Globus pallidus (tissue), 1 donor: ENCODE measurements at regions not wholly inside any gene's neighbourhood (a gene's known extent, or its start where the extent isn't known, plus 50 kb on each side); places are given as distances from the start of the nearest gene placed in this dataset.

Experiments used
- DNase-seq: peaks from one replicate; pipeline ENCODE4 v3.0.0-alpha.2; 2015; ENCODE audit warnings: low spot score

DNA sequence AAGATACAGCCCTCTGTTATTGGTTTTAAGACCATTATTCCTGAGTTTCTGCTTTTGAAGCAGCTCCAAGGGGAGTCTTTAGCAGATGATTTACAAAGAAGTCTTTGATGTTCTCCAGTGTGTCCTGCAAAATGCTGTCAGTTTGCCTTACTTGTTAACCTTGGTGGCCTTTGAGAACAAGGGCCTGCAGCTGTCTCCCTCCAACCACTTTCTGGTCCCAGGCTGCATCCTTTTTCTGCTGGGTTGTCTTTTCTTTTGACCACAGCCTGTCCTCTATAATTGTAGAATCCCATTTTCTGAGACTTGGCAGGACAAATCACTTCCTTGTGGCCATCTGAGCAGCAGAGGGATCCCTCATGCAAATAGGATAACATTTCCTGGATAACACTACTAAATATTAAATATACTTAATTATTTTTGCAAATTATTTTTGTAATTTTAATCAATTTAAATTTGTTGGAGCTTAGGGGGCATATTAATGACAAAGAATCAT lies 281.4 kb downstream of the DMRT2 start:
- DNase-seq = no peak

DNA sequence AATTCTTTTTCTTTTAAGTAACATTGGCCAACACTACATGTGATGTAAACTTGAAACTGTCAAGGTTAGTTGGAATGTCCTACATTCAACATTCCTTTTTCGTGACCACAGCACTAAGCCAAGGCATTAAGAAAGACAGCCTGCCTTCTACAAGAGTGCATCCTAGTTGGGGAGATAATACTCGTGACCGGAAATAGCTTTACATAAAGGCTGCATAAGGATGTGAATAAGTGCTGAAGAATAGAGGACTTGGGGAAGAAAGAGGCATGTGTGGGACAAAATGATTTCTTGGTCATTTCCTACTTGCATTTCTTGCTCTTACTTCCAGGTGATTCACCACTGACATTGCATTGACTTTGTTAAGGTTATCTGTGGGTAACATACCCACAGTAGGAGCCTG lies 282.0 kb downstream of the DMRT2 start:
- no peak for DNase-seq

GRCh38 chr9:1335174-1335573 lies 285.0 kb downstream of the DMRT2 start:
- DNase-seq = no peak

GRCh38 chr9:1337169-1337568 lies 287.0 kb downstream of the DMRT2 start:
- DNase-seq = no peak

GRCh38 chr9:1340390-1340789 lies 290.2 kb downstream of the DMRT2 start:
- no peak for DNase-seq

DNA sequence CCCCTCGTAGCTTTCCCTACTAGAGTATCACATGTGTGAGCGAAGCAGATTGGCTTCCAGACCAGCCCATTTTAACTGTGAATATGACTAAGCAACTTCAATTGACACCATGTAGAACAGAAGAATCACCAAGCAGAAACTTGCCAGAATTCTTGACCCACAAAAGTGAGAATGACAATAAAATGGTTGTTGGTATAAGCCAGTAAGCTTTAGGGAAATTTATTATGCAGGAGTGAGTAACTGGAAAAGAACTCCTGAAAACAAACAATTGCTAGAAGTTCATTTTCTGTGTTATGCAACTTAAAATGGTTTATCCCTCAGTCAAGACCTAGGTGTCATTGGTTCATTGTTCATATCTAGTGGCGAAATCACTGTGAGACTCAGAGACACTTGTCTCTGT lies 303.1 kb downstream of the DMRT2 start:
- no peak for DNase-seq

DNA sequence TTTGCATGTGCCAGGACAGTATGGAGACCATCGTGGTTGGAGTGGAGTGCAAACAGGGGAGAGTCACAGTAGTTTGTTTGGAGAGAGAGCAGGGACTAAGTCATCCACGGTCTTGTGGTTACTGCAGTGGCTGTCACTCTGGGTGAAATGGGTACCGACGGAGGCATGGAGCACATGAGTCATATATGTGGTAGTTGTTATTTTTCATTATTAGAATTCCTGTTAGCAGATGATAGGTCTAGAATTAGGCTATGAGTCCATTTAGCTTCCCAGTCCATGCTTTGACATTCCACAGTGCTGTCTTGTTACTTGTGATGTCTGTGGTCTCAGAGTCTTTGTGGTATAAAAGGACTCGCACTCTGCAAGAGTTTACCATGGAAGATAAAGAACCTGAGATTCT lies 303.9 kb downstream of the DMRT2 start:
- no peak for DNase-seq

GRCh38 chr9:1354606-1355005 lies 304.4 kb downstream of the DMRT2 start:
- no peak for DNase-seq

- DNase-seq = no peak
Observed at GRCh38 chr9:1355656-1356055, 305.5 kb downstream of the DMRT2 start.

- DNase-seq = no peak
Observed at GRCh38 chr9:1362845-1363244, 312.7 kb downstream of the DMRT2 start.

DNA sequence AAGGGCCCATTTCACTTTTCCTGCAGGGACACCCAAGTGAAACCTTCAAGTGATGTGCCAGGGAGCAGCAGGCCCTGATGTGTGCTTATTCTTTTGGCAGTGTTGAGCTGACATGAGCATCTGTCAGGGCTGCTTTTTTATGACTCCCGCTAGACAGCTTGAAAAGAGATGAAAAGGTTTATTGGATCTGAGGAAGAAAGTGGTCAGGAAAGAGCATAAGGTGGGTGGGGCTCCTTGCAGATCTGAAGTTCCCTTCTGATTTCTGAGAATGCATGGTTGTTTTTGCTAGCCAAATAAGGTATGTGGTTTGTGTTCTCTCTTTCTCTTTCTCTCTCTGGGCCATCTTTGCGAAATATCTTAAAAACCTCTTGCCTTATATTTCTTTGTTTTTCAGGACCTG lies 316.1 kb downstream of the DMRT2 start:
- no peak for DNase-seq

- no peak for DNase-seq
Observed at GRCh38 chr9:1369297-1369696, 319.1 kb downstream of the DMRT2 start.

DNA sequence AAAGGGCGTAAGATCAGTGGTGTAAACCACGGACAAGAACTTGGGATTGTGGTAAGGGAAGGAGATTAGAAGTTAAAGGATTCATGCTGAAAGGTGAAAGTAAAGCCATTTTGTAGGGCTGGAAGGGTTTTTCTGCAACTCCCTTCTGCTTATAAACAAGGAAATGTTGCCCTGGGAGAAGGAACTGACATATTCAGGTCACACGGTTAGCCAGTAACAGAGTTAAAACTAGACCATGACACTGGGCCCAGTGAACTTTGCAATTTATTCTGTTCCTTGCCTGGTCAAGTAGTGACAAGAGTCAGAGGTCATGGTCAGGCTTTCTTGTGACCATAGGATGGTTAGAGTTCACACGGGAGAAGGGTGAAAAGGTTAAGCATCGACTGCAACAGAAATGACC lies 323.3 kb downstream of the DMRT2 start:
- no peak for DNase-seq

DNA sequence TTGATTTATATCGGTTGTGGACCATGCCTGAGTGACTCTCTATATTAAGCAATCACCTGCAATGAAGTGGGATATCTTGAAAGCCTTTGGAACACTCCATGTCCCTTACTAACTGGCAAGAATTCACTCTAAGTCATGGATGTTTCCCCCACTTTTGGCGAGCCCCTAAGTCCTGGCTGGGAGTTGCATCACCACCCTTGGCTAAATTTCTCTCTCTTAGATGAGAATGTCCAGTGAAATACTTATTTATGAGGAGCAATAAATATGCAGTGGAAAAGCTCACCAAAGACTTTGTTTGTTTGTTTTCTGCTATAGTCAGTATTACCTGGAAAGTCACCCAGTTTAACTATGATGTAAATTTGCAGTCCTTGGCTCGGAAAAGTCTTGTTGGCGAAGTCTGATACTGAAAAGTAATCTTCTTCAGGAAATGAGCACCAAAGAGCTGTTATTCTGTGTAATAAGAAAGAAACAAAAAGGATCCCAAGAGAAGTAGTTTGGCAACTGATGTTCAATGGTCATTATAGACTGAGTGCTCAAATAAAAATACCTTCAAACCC lies 333.8 kb downstream of the DMRT2 start:
- no peak for DNase-seq

DNA sequence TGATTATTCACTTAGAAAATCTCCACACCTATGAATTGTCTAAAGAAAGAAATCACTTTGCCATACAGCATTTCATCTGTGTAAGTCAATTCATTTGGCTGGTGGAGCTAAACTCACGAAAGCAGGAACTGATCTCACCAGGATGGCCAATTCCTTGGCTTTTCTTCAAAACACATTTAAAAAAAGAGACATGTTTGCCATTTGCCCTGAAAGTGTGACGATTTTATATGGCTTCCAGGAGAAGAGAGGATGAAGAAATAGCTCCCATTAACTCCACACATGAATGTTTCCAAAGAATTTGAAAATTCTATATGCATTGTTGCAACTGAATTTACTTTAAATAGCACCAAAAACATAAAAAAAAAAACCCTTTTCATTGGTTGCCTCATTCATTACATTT lies 334.7 kb downstream of the DMRT2 start:
- no peak for DNase-seq

GRCh38 chr9:1386420-1386819 lies 336.3 kb downstream of the DMRT2 start:
- DNase-seq = no peak

DNA sequence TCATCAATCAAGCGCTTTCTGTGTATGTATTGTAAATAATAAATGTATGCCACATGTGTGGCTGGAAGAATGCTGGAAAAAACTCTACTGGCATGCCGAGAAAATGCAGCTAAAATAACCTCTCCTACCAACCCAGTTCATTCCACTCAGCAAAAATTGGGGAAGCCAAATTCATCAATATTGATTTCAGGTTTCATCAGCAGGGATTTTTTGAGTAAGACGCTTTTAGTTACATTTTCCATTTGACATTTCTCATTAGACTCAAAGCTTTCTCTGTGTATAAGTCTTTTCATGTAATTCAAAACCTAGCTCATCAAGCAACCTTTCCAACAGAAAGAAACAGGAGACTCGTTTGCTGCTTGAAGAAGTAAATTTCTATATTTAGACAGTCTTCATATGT lies 338.1 kb downstream of the DMRT2 start:
- DNase-seq = no peak

- no peak for DNase-seq
Observed at GRCh38 chr9:1400983-1401382, 350.8 kb downstream of the DMRT2 start.

- no peak for DNase-seq
Observed at GRCh38 chr9:1404940-1405339, 354.8 kb downstream of the DMRT2 start.

GRCh38 chr9:1411826-1412225 lies 361.7 kb downstream of the DMRT2 start:
- no peak for DNase-seq

GRCh38 chr9:1414711-1415131 lies 364.6 kb downstream of the DMRT2 start:
- no peak for DNase-seq

DNA sequence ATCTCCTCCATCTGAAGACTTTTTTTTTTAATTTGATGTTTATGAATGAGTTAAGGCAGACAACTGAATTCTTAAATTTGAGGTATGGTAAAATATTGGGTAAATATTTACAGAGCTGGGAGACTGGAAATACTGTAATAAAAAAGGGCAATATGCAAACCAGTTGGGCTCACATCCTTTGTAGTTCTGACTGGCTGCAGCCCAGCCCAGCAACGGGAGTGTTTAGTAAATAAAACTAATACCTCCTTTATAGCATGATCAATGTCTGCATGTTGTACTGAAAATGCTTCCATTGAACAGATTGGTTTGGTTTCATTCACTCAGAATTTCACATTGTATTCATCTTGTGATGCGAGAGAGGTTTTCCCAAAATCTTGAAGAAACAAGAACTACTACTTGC lies 365.0 kb downstream of the DMRT2 start:
- DNase-seq = no peak

GRCh38 chr9:1416261-1416660 lies 366.1 kb downstream of the DMRT2 start:
- no peak for DNase-seq

DNA sequence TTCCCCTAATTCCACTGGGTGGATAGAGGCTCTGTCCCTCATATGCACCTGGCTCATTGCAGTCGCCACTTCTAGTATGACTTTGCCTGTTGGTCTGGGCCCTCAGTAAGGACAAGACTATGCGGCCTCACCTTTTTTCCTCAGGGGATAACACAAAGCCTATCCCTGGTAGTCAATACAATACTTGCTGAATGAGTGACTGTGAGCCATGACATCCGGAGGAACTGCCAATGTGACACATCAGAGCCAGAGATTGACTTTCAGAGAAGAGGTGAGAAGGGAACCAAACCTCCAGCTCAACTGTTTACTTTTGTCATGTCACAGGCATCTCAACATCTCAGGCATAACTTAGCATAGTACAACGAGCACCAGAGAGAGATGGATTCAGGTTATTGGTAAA lies 371.3 kb downstream of the DMRT2 start:
- DNase-seq = no peak

DNA sequence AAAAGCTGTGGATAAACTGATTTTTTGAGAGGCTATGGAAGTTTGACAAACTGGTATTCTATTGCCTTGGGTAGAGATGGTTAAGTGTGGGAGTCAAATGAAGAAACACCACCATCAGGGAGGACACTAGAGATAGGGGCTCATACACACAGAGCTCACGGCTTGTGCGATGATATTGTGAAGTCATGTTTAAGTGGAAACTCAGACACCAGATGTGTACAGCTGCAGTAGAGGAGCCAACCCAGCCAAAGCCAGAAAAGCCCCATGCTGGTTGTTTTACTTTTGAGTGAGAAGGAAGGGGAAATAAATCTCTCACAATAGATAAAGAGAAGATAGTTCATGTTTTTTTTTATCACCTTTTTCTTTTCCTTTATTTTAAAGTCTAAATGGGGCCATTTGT lies 377.7 kb downstream of the DMRT2 start:
- DNase-seq = no peak
